OCI-LY3 (cell line): ENCODE measurements at regions not wholly inside any gene's neighbourhood (a gene's known extent, or its start where the extent isn't known, plus 50 kb on each side); places are given as distances from the start of the nearest gene placed in this dataset.

Source experiments
- CTCF ChIP-seq: fragments of 200-600, 300-600 bp; sonication (generic); IDR thresholded peaks from 2 replicates; pipeline ENCODE4 v1.5.1; 2014; ENCODE audit warnings: antibody characterized with exemption, low read length, low read depth
- EZH2phosphoT487 ChIP-seq: fragments of 200-600 bp; shearing (Covaris generic); IDR thresholded peaks from 2 replicates; pipeline ENCODE4 v1.6.1; 2018; ENCODE audit warnings: antibody characterized with exemption, mixed run types, low read depth

- TF ChIP-seq CTCF (no peak), EZH2phosphoT487 (no peak)
These were observed 237.9 kb upstream of the CLINT1 start for GRCh38 chr5:158096835-158097234.
